Endothelial cell (in vitro differentiated cells): ENCODE measurements at regions not wholly inside any gene's neighbourhood (a gene's known extent, or its start where the extent isn't known, plus 50 kb on each side); places are given as distances from the start of the nearest gene placed in this dataset.

Experiments
- DNase-seq: peaks from one replicate; pipeline ENCODE4 v3.0.0; 2021; ENCODE audit warnings: low spot score
- H3K27ac Mint-ChIP-seq: one replicate; pipeline ENCODE4 v1.8.0; 2021; ENCODE audit warnings: mixed read lengths, inconsistent platforms; ENCODE audit not compliant: unreplicated experiment
- H3K27me3 Mint-ChIP-seq: one replicate; pipeline ENCODE4 v1.8.0; 2021; ENCODE audit warnings: mild to moderate bottlenecking, moderate library complexity, mixed read lengths, inconsistent platforms; ENCODE audit not compliant: unreplicated experiment
- H3K36me3 Mint-ChIP-seq: one replicate; pipeline ENCODE4 v1.8.0; 2021; ENCODE audit warnings: mild to moderate bottlenecking, low read depth, mixed read lengths, inconsistent platforms; ENCODE audit not compliant: unreplicated experiment
- H3K4me1 Mint-ChIP-seq: one replicate; pipeline ENCODE4 v1.8.0; 2021; ENCODE audit warnings: mild to moderate bottlenecking, mixed read lengths, inconsistent platforms; ENCODE audit not compliant: unreplicated experiment
- H3K4me3 Mint-ChIP-seq: one replicate; pipeline ENCODE4 v1.8.0; 2021; ENCODE audit warnings: mild to moderate bottlenecking, mixed read lengths, inconsistent platforms; ENCODE audit not compliant: unreplicated experiment
- H3K9me3 Mint-ChIP-seq: one replicate; pipeline ENCODE4 v1.8.0; 2021; ENCODE audit warnings: mixed read lengths, inconsistent platforms; ENCODE audit not compliant: unreplicated experiment
- CTCF ChIP-seq: fragments of 200-600 bp; sonication (generic); IDR thresholded peaks from one replicate; pipeline ENCODE4 v1.5.0; 2021; ENCODE audit warnings: antibody characterized with exemption; ENCODE audit not compliant: unreplicated experiment

DNA sequence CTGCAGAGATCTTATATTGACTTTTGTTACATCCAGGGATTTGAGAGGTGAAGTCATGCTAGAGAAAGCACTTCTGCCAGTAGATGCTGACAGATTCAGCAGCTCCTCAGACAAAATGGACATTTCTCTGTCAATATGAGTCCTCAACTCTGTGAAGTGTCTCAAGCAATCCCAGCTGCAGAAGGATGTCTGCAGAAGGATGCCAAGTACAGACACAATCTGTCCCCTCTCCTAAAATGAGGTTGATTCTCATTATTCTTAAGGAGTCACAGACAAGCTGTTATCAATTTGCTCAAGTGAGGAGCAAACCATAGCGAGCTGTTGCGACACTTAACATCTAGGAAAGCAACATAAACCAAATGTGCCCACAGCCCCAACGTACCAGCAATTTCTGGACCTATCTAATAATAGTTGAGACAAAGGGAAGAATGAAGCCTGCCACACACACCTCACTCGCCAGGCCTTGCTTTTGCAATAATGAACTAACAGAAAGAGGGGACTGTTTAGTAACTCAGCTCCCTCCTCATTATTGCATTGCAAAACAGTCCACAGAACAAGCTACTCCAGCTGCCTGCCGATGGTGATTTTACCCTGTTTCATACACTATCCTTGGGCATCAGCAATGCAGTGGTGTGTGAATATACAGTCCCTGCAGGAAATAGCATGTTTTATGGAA is 364.2 kb upstream of the PDE4D start:
- no peak for DNase-seq
- TF ChIP-seq CTCF = no peak
- Mint-ChIP-seq H3K4me3 (no peak overlapping the region), H3K27ac (no peak overlapping the region), H3K9me3 (no peaks in the 10 kb centered on the region), H3K36me3 (no peaks in the 10 kb centered on the region), H3K4me1 (peaks cover 16% of the 10 kb centered on the region), H3K27me3 (no peaks in the 10 kb centered on the region)

- no peak for TF ChIP-seq CTCF
- no peaks in the 10 kb centered on the region for H3K36me3 Mint-ChIP-seq
- H3K4me1 Mint-ChIP-seq = peaks cover 4% of the 10 kb centered on the region
- no peaks in the 10 kb centered on the region for H3K9me3 Mint-ChIP-seq
- no peak for DNase-seq
- H3K27ac Mint-ChIP-seq = no peak overlapping the region
- no peaks in the 10 kb centered on the region for H3K27me3 Mint-ChIP-seq
- H3K4me3 Mint-ChIP-seq = no peak overlapping the region
These were observed 363.0 kb upstream of the PDE4D start for GRCh38 chr5:60256546-60256945.

DNA sequence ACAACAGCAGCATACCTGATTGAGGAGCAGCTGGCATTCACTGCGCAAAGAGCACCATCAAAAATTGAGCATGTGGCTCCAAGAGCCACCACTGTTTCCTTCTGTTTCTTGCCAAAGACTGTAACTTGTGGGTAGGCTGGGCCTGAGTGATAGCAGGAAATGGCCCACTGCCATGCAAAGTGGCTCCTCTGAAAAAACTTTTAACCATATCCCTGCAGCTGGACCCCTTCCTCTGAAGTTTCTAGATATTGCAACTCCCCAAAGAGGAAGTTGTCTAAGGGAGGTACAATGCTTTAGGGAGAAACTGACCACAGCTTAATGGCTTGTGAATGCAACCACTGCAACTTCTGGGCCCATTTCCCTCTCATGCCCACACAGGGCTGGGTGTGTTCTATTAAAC is 355.4 kb upstream of the PDE4D start:
- Mint-ChIP-seq H3K27me3 (peaks cover 3% of the 10 kb centered on the region), H3K4me1 (no peaks in the 10 kb centered on the region), H3K4me3 (no peak overlapping the region), H3K36me3 (no peaks in the 10 kb centered on the region), H3K9me3 (no peaks in the 10 kb centered on the region), H3K27ac (no peak overlapping the region)
- no peak for DNase-seq
- TF ChIP-seq CTCF = no peak

GRCh38 chr5:60243713-60244112 is 350.2 kb upstream of the PDE4D start:
- Mint-ChIP-seq H3K27me3 (peaks cover 3% of the 10 kb centered on the region), H3K27ac (no peak overlapping the region), H3K9me3 (no peaks in the 10 kb centered on the region), H3K4me1 (no peaks in the 10 kb centered on the region), H3K36me3 (no peaks in the 10 kb centered on the region), H3K4me3 (no peak overlapping the region)
- no peak for TF ChIP-seq CTCF
- DNase-seq = no peak

GRCh38 chr5:60232036-60232795 is 338.7 kb upstream of the PDE4D start:
- no peak for TF ChIP-seq CTCF
- Mint-ChIP-seq H3K36me3 (no peaks in the 10 kb centered on the region), H3K27me3 (no peaks in the 10 kb centered on the region), H3K27ac (no peak overlapping the region), H3K4me3 (no peak overlapping the region), H3K9me3 (no peaks in the 10 kb centered on the region), H3K4me1 (peaks cover 4% of the 10 kb centered on the region)
- no peak for DNase-seq
